T47D (cell line): ENCODE measurements at regions not wholly inside any gene's neighbourhood (a gene's known extent, or its start where the extent isn't known, plus 50 kb on each side); places are given as distances from the start of the nearest gene placed in this dataset.

ENCODE experiments used
- DNase-seq, 2 experiments: peaks; one replicate each; pipeline versions ENCODE4 v3.0.0 to v3.0.0-alpha.2; 2011 to 2012; ENCODE audit warnings: low read depth in 1 of 2, low spot score in 1 of 2
- JUND ChIP-seq: IDR thresholded peaks from 2 replicates; pipeline ENCODE4 v1.6.1; 2012; ENCODE audit warnings: low read depth
- in situ Hi-C: cut with HindIII; loops from 2 replicates; pipeline ENCODE4 v1.10.0; 2016; ENCODE audit warnings: low sequenced_read_pairs, low pct_unique_long_range_greater_than_20kb

DNA sequence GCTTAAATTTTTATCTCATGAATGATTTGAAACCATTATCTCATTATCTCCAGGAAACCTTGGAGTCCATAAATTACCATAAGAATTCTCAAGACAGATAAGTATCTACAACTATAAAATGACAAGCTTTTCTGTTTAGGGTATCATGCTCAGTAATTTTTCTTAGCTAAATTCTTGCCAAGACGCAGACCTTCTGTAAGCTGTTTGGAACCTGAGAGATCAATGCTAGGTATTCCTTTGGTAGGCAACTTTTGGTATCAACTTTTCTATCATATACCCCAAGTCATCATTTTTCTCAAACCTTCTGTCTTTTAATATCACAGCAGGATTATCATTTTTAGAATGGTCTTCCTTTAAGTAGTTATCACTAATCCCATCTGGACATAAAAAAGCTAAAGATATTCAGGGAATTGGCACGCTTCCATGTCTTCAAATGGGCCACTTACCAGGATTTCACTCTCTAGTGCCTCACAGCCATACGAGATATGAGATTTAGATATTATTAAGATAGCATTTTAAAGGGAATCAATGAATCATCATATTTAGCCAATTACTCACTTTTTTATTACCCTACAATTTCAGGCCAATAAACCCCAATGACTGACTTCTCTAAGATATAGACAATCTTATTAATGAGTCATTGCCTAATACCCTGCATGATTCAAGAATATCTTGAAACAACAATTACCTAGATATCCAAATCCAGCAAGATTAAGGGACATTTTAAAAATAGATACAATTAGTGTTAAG is 544.1 kb downstream of the HTR7 start:
- no peak for TF ChIP-seq JUND
- no peak for DNase-seq
- in situ Hi-C loops, result no loop called here

DNA sequence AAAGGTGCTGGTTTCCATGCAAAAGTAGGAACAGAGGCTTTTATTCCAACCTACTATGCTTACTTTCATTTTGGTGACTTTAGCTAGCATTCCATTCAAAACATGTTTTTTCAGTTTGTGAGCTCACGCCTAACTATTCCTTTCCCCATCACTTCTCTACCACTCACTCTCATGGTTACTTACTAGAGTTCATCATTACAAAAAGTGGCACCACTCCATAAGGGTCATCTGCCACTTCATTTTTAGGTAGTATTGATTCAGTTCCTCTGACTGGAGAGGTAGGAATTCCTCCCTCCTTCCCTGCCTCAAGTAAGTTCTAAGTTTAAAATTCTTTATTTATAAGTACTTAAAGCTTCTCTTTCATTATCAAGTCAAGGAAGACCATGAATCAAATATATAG is 543.1 kb downstream of the HTR7 start:
- no peak for TF ChIP-seq JUND
- in situ Hi-C loops, result no loop called here
- DNase-seq, result no peak

DNA sequence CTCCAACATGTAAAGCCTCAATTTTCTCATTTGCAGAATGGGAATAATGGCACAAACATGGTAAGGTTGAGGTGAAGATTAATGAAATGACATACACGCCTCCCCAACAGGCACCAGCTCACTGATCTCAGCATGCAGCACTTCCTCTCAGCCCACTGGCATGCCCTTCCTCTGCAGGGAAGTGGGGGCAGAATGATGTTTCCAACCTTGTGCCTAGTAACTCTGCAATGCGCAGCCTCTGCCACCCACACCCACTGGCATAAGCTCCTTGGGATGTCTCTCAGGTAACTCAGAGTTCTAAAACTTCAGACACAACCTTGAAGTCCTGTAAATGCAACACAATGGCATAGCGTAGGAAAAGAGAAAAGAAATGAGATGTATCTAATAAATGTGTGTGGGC is 540.7 kb downstream of the HTR7 start:
- in situ Hi-C loops, result no loop called here
- no peak for TF ChIP-seq JUND
- no peak for DNase-seq

DNA sequence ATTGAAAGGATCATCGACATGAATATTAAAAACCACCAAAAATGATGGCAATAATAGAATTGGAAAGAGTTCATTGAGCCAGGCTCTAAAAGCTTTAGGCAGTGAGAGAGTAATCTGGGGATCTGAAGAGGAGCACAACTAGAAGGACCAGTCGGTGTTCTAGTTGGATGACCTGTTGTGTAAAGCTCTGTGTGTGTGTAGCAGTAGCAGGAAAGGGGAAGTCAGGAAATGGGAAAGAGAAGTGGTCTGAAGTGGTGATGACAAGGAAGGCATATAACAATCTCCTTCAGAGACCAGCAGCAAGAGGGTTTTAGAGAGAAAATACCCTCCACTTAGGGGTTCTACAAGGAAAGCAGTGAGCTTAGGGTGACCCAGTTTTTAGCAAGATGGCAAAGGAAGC is 539.2 kb downstream of the HTR7 start:
- peak in 1 of 2 experiments; percentile 79 for DNase-seq
- in situ Hi-C loops, result no loop called here
- TF ChIP-seq JUND, result no peak

DNA sequence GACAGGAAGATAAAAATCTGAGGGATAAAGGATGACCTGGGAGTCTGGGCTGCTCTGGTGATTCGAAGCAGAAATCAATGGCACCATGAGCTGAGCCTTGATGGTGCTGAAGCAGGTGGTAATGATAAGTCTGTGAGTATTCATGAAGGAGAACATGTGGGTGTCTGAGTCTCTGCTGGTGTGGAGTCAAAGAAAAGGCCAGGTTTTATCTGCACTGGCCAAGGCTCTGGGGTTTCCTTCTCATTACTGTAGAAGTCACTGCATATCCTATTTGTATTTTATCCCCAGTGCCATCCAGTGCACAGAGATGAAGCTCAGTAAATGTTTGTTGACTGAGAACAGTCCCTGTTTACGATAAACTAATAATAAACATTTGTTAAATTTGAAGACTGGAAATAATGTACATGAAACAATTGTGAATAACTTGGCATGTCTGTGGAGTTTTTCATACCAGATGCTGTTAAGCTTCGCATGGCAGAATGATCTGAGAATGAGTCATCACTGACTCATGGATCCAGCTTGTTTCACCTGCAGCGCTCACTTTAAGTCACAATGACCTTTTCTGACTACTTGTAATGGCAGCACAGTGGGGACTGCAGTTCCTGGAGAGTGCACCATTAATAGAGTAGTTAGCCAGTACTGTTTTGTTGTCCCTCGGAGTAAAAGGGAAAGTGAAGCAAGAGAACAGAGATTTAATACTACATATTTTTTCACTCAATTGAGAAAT is 538.5 kb downstream of the HTR7 start:
- peak; percentile 87 for TF ChIP-seq JUND
- in situ Hi-C loops, result no loop called here
- peak; percentile 25 to 72 for DNase-seq

DNA sequence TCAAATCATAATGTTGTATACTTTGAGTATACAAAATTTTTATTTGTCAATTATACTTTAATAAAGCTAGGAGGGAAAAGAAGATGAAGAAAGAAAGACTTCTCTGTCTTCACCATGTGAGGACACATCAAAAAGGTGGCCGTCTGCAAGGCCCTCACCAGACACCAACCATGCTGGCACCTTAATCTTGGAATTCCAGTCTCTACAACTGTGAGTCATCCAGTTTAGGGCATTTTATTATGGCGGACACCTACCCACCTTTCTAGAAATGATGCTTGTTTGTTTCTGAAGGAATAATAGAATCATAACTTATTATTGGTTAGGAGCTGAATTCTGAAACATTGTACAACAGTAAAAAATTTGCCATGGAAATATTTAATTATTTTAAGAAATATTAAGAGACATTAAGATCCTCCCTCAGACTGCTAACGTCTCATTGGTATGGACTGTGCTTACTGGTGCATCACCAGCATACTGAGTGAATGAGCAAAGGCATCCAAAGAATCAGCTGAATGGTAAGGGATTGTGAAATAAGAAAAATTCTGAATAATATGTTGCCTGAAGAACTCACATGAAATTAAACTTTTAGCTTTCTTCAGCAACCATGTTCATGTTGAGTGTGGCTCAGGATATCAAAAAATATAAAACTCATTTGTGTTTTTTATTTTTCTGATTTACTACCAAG is 536.6 kb downstream of the HTR7 start:
- TF ChIP-seq JUND, result no peak
- in situ Hi-C loops, result no loop called here
- DNase-seq, result no peak

DNA sequence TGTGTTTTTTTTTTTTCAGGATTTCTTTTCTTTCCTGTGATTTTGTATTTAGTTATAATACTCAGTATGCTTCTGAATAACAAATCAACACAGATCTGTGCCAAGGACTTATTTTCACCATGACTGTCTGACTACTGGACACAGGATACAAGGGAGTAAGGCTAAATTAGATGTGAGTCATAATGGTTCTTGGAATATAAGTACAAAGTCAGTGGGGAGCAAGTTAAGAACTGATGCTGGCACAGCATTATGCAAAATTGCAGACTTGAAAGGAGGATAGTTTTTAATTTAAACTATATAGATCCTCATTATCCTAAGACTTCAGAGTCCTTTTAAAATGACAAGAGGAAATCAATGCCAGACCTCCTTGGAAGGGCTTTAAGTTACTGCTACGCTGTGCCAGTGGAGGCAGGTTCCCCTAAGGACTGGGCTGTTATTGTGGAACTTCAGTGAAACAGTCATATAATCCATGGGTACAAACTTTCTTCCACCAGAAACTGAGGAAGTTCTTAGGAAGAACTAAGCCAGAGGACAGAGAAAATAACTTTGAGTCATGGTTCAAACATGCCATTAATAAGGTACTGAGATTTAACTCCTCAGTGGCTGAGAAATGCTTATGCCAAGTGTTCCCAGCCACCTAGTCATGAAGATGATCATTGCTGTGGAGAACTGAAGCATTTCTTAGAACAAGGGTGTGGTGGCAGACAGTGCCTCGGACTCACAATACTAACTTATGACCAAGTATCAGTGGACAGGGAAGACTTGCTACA is 531.2 kb downstream of the HTR7 start:
- in situ Hi-C loops, result no loop called here
- no peak for DNase-seq
- no peak for TF ChIP-seq JUND

DNA sequence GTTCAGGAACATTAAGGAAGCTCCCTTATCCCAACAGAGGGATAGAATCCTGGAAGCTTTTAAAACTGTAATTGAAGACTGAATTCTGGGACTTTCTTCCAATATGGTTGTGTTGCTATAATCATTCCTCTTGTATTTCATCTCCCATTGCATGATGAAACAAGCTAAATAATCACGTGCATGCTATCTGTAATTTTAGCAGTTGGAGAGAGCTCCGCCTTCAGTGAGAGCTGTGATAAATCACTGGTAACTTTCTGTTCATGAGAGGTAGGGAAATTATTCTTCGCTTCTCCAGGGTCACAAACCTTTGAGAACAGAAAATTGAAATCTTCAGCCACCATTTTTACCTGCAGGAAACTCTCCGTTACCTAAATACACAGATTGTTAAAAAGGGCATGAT is 530.2 kb downstream of the HTR7 start:
- no peak for TF ChIP-seq JUND
- in situ Hi-C loops, result no loop called here
- DNase-seq, result no peak

DNA sequence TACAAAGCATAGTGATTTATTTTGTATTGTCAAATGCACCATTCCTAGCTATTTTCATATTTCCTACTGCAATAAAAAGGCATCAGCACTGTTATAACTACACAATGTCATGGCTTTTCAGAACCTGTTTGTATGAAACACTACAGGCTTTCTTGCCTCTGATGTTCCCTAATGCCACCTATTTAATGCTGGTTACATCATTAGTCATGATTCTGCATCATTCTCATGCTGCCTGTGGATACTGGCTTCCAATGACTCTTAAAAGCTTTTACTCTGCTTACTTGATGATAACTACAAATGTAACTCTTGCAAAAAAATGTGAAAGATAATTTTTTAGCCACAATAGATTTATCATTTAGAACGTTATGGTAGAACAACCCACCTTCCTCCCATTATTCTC is 529.4 kb downstream of the HTR7 start:
- TF ChIP-seq JUND, result no peak
- DNase-seq, result no peak
- in situ Hi-C loops, result no loop called here

DNA sequence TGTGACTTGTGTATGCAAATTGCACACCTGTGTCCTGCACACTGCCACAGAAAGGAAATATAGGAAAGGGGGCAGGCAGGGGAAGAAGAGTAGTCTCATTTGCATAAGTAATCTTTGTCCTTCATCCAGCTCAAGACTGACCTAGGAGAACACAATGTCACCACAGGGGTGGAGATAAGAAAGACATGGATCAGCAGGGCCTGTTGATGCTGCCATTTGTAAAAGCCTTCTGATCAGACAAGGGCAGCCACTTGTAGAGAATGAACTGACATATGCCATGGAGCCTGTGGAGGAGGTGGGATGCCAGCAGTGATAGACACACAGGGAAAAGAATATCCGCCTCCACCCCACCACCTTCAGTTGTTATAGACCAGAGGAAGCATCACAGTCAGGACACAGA is 528.9 kb downstream of the HTR7 start:
- in situ Hi-C loops, result no loop called here
- no peak for DNase-seq
- no peak for TF ChIP-seq JUND

DNA sequence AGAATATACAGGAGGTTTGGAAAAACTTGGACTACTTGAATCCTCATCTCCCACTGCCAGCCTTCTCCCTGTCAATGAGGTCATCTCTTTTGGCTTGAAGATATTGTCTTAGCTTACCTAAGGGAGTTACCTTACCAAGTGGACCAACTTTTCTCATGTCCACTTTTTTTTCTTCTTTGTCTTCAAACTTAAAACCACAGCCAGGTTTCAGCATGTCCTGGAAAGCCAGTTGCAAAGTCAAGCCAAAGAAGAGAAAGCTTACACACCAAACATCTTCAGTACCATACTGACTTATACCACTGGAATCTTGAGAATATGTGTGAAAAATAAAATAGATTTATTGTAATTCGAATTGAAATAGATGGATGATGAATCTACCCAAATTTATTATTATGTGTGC is 520.5 kb downstream of the HTR7 start:
- TF ChIP-seq JUND, result no peak
- no peak for DNase-seq
- in situ Hi-C loops, result no loop called here

DNA sequence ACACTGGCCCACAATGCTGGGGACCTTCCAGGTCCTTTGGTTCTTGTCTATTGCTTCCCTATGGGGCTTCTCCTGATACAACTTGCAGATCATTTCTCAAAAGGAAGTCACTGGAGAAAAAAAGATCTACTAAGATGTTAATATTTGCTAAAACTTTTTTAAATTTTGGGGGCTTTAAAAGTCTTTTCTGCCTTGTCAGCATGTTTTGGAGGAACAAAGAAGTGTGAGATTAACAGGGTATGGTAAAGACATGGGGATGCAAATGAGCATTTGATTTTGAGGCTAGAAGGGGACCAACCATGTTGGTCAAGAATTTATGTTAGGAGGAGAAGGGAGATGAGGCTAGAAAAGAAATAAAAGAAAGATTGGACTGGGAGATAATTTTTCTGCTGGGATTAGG is 515.4 kb downstream of the HTR7 start:
- DNase-seq, result no peak
- TF ChIP-seq JUND, result no peak
- in situ Hi-C loops, result no loop called here

DNA sequence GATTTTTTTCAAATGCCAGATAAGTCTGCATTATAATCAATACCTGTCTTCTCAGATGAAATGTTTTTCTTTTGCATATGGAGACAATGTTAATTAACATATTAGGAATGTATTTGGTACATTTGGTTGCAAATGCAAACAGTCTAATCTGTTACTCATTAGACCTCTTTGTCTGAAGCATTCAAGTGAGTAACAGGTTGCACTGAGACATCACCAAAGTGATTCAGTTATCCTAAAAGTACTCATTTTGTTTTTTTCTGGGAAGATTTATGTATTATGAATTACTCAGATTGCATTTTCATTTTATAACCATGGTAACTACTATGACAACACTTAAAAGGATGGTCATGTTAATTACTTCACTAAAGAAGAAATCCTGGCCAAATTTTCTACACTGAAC is 513.6 kb downstream of the HTR7 start:
- in situ Hi-C loops, result no loop called here
- TF ChIP-seq JUND, result no peak

More for the DNA sequence above, 513.6 kb downstream of the HTR7 start:
- no peak for DNase-seq
